SH-SY5Y (cell line): ENCODE measurements at regions not wholly inside any gene's neighbourhood (a gene's known extent, or its start where the extent isn't known, plus 50 kb on each side); places are given as distances from the start of the nearest gene placed in this dataset.

ENCODE experiments used
- GATA2 ChIP-seq: IDR thresholded peaks from 2 replicates; pipeline ENCODE4 v1.6.1; 2011; ENCODE audit warnings: mild to moderate bottlenecking, low read depth, low read length
- GATA3 ChIP-seq: IDR thresholded peaks from 2 replicates; pipeline ENCODE4 v1.6.1; 2011; ENCODE audit warnings: low read depth, mild to moderate bottlenecking, low read length, moderate library complexity

- no peak for TF ChIP-seq GATA3
- TF ChIP-seq GATA2, result no peak
Observed at GRCh38 chr15:96746665-96747064, 416.2 kb downstream of the NR2F2 start.
